ENCODE measurements at regions not wholly inside any gene's neighbourhood (a gene's known extent, or its start where the extent isn't known, plus 50 kb on each side); places are given as distances from the start of the nearest gene placed in this dataset.

GRCh38 chr12:92034858-92035401 lies 110.7 kb downstream of the BTG1 start:
- DNase-seq: peak; percentile 53 to 71
- H3K36me3 ChIP-seq: no peaks in the 10 kb centered on the region
- peak overlapping the region; percentile 85 to 94 for H3K27ac ChIP-seq
- TF ChIP-seq POLR2A (IDR thresholded peaks at IDR 0.05): no peak
- TF ChIP-seq CTCF (IDR thresholded peaks at IDR 0.05): peak in 1 of 4 experiments; percentile 9
- intact Hi-C loops (cut with DNase I; ENCODE audit: low total_unique reads): no loop called here
- H3K9me3 ChIP-seq: no peaks in the 10 kb centered on the region
- peaks cover 0 to 3% of the 10 kb centered on the region in 2 donors for H3K4me1 ChIP-seq
- peak overlapping the region; percentile 4 to 17 for H3K4me3 ChIP-seq
- no peaks in the 10 kb centered on the region for H3K27me3 ChIP-seq

DNA sequence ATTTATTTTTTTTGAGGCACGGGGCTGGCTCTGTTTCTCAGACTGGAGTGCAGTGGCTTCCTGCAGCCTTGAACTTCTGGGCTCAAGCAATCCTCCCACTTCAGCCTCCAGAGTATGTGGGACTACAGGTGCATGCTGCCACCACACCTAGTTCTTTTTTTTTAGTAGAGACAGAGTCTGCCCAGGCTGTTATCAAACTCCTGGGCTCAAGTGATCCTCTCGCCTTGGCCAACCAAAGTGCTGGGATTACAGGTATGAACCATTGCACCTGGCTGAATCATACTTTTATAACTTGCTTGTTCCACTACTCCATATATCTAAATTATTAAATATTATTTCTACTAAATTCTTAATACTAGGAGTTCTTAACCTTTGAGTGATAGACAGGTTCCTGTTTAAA lies 111.6 kb downstream of the BTG1 start:
- DNase-seq: no peak
- Histone ChIP-seq H3K27ac (peak overlapping the region; percentile 85 to 94), H3K9me3 (no peaks in the 10 kb centered on the region), H3K27me3 (no peaks in the 10 kb centered on the region), H3K4me3 (no peak overlapping the region), H3K36me3 (no peaks in the 10 kb centered on the region), H3K4me1 (peaks cover 0 to 8% of the 10 kb centered on the region in 2 donors)
- intact Hi-C loops (cut with DNase I; ENCODE audit: low total_unique reads): no loop called here
- TF ChIP-seq CTCF (IDR thresholded peaks at IDR 0.05): no peak
- no peak for TF ChIP-seq POLR2A (IDR thresholded peaks at IDR 0.05)

- no peak for DNase-seq
- H3K27ac ChIP-seq: peak overlapping the region; percentile 85 to 94
- no peak for TF ChIP-seq POLR2A (IDR thresholded peaks at IDR 0.05)
- TF ChIP-seq CTCF (IDR thresholded peaks at IDR 0.05): no peak
- no peaks in the 10 kb centered on the region for H3K36me3 ChIP-seq
- H3K4me3 ChIP-seq: no peak overlapping the region
- no peaks in the 10 kb centered on the region for H3K27me3 ChIP-seq
- H3K9me3 ChIP-seq: no peaks in the 10 kb centered on the region
- intact Hi-C loops (cut with DNase I; ENCODE audit: low total_unique reads): no loop called here
- peaks cover 0 to 8% of the 10 kb centered on the region in 2 donors for H3K4me1 ChIP-seq
Measured at GRCh38 chr12:92032965-92033364, 112.7 kb downstream of the BTG1 start.

- Histone ChIP-seq H3K27ac (peak overlapping the region; percentile 85 to 94), H3K36me3 (no peaks in the 10 kb centered on the region), H3K4me3 (no peak overlapping the region), H3K9me3 (no peaks in the 10 kb centered on the region), H3K4me1 (peaks cover 0 to 8% of the 10 kb centered on the region in 2 donors), H3K27me3 (no peaks in the 10 kb centered on the region)
- intact Hi-C loops (cut with DNase I; ENCODE audit: low total_unique reads): no loop called here
- no peak for DNase-seq
- TF ChIP-seq CTCF (IDR thresholded peaks at IDR 0.05): no peak
Measured at GRCh38 chr12:92032101-92032500, 113.5 kb downstream of the BTG1 start.

GRCh38 chr12:92030618-92031017 lies 115.0 kb downstream of the BTG1 start:
- Histone ChIP-seq H3K27ac (peak overlapping the region; percentile 85 to 94), H3K9me3 (no peaks in the 10 kb centered on the region), H3K4me1 (peaks cover 0 to 8% of the 10 kb centered on the region in 2 donors), H3K36me3 (no peaks in the 10 kb centered on the region), H3K27me3 (no peaks in the 10 kb centered on the region), H3K4me3 (no peak overlapping the region)
- intact Hi-C loops (cut with DNase I; ENCODE audit: low total_unique reads): no loop called here
- peak; percentile 37 to 80 for DNase-seq
- TF ChIP-seq POLR2A (IDR thresholded peaks at IDR 0.05) (peak in 1 of 2 donors; percentile 45), CTCF (IDR thresholded peaks at IDR 0.05) (no peak)

All from uterus (tissue), 3 donors.